Body of pancreas (tissue), 4 donors: ENCODE measurements at regions not wholly inside any gene's neighbourhood (a gene's known extent, or its start where the extent isn't known, plus 50 kb on each side); places are given as distances from the start of the nearest gene placed in this dataset.

Experiments
- ATAC-seq: fragments of 150-250 bp; one replicate; pipeline ENCODE4 v1.9.1; 2016
- DNase-seq, 4 donors: peaks; one replicate each; pipeline ENCODE4 v3.0.0-alpha.2; 2019
- H3K27ac ChIP-seq, 4 donors: fragments of 200-600 bp; sonication (generic); 1 replicate in 3 of 4; 2 replicates in 1 of 4; pipeline versions ENCODE4 v1.5.1 to v1.6.1; 2016 to 2019; ENCODE audit warnings: mild to moderate bottlenecking in 1 of 4, mixed read lengths in 1 of 4, moderate library complexity in 1 of 4
- H3K27me3 ChIP-seq, 2 donors: fragments of 200-600 bp; sonication (generic); one replicate each; pipeline ENCODE4 v1.6.0; 2016; ENCODE audit warnings: mild to moderate bottlenecking in 1 of 2
- H3K36me3 ChIP-seq, 2 donors: fragments of 200-600 bp; sonication (generic); replicated peaks in 1 of 2; 2 replicates each; pipeline ENCODE4 v1.5.1; 2016; ENCODE audit warnings: low read depth in 2 of 2; ENCODE audit not compliant: insufficient read depth in 1 of 2
- H3K4me1 ChIP-seq: fragments of 200-600 bp; sonication (generic); one replicate; pipeline ENCODE4 v1.6.0; 2016
- H3K4me3 ChIP-seq, 2 donors: fragments of 200-600 bp; sonication (generic); 1 replicate in 1 of 2; 2 replicates in 1 of 2; pipeline ENCODE4 v1.5.1; 2016 to 2019
- H3K9me3 ChIP-seq, 3 donors: fragments of 200-600 bp; sonication (generic); 1 replicate in 2 of 3; 2 replicates in 1 of 3; pipeline ENCODE4 v1.5.1; 2016
- CTCF ChIP-seq, 7 experiments: fragments of 450-650 bp in 4 of 7; fragments of 200-600 bp in 3 of 7; sonication (generic) in 3 of 7; IDR thresholded peaks; one replicate each; pipeline ENCODE4 v1.5.1; 2016 to 2019; ENCODE audit warnings: antibody characterized with exemption in 7 of 7
- POLR2A ChIP-seq, 3 donors: fragments of 450-650 bp; IDR thresholded peaks; one replicate each; pipeline ENCODE4 v1.6.1; 2016; ENCODE audit warnings: antibody characterized with exemption in 3 of 3, mild to moderate bottlenecking in 2 of 3
- WGBS, 2 donors: methylation state at CpG; one replicate each; pipeline ENCODE4 v1.1.5; 2017; 5-methylcytosine and 5-hydroxymethylcytosine counted together
- intact Hi-C: fragments of 100-400 bp; cut with DNase I; formaldehyde crosslinking; loops from one replicate; pipeline ENCODE4 v1.15.1; 2023

- Histone ChIP-seq H3K9me3 (no peaks in the 10 kb centered on the region), H3K4me1 (no peaks in the 10 kb centered on the region), H3K36me3 (no peaks in the 10 kb centered on the region), H3K27ac (no peak overlapping the region), H3K4me3 (no peak overlapping the region), H3K27me3 (no peaks in the 10 kb centered on the region)
- TF ChIP-seq POLR2A (IDR thresholded peaks at IDR 0.05) = no peak
- TF ChIP-seq CTCF (IDR thresholded peaks at IDR 0.05) = no peak
- no peak for ATAC-seq
- WGBS, 2 donors = 30 to 49% methylated on average over 3 of the region's 3 CpGs
- intact Hi-C loops = no loop called here
- no peak for DNase-seq
Measured at GRCh38 chr3:109644746-109645145, 307.4 kb upstream of the DPPA4 start.

GRCh38 chr3:109648027-109648426, 310.7 kb upstream of the DPPA4 start:
- ATAC-seq = no peak
- Histone ChIP-seq H3K4me3 (no peak overlapping the region), H3K27ac (no peak overlapping the region), H3K4me1 (no peaks in the 10 kb centered on the region), H3K27me3 (no peaks in the 10 kb centered on the region), H3K36me3 (no peaks in the 10 kb centered on the region), H3K9me3 (no peaks in the 10 kb centered on the region)
- TF ChIP-seq POLR2A (IDR thresholded peaks at IDR 0.05) = no peak
- WGBS, 2 donors = 47 to 71% methylated on average over 5 to 6 of the region's 6 CpGs
- intact Hi-C loops = no loop called here
- no peak for DNase-seq

- no peak for ATAC-seq
- TF ChIP-seq POLR2A (IDR thresholded peaks at IDR 0.05) = no peak
- TF ChIP-seq CTCF (IDR thresholded peaks at IDR 0.05) = no peak
- Histone ChIP-seq H3K9me3 (peaks cover 0 to 8% (median 0%) of the 10 kb centered on the region in 3 donors), H3K4me3 (no peak overlapping the region), H3K36me3 (no peaks in the 10 kb centered on the region), H3K4me1 (no peaks in the 10 kb centered on the region), H3K27me3 (no peaks in the 10 kb centered on the region), H3K27ac (no peak overlapping the region)
- DNase-seq = no peak
- intact Hi-C loops = no loop called here
Measured at GRCh38 chr3:109656225-109656624, 318.9 kb upstream of the DPPA4 start.

- no peak for TF ChIP-seq CTCF (IDR thresholded peaks at IDR 0.05)
- no peak for TF ChIP-seq POLR2A (IDR thresholded peaks at IDR 0.05)
- Histone ChIP-seq H3K27me3 (no peaks in the 10 kb centered on the region), H3K4me1 (peaks cover 14% of the 10 kb centered on the region), H3K36me3 (no peaks in the 10 kb centered on the region), H3K9me3 (no peaks in the 10 kb centered on the region), H3K27ac (peak overlapping the region in 1 of 4 donors; percentile 17), H3K4me3 (no peak overlapping the region)
- intact Hi-C loops = no loop called here
- ATAC-seq (peak; percentile 91), DNase-seq (peak; percentile 25 to 59 (median 54))
Measured at GRCh38 chr3:109678600-109678999, 341.3 kb upstream of the DPPA4 start.

GRCh38 chr3:109679664-109680063, 342.3 kb upstream of the DPPA4 start:
- no peaks in the 10 kb centered on the region for H3K9me3 ChIP-seq
- H3K4me3 ChIP-seq = no peak overlapping the region
- no peak overlapping the region for H3K27ac ChIP-seq
- no peak for TF ChIP-seq POLR2A (IDR thresholded peaks at IDR 0.05)
- TF ChIP-seq CTCF (IDR thresholded peaks at IDR 0.05) = no peak
- ATAC-seq (no peak), DNase-seq (no peak)
- H3K4me1 ChIP-seq = peaks cover 17% of the 10 kb centered on the region
- no peaks in the 10 kb centered on the region for H3K36me3 ChIP-seq
- intact Hi-C loops = no loop called here
- WGBS, 2 donors = 64 to 72% methylated on average over 4 of the region's 4 CpGs
- H3K27me3 ChIP-seq = no peaks in the 10 kb centered on the region
